ENCODE measurements at regions not wholly inside any gene's neighbourhood (a gene's known extent, or its start where the extent isn't known, plus 50 kb on each side); places are given as distances from the start of the nearest gene placed in this dataset.

GRCh38 chr2:234171666-234172065, 121.2 kb downstream of the SPP2 start:
- TF ChIP-seq CTCF (conservative IDR thresholded peaks at IDR 0.05 in 1 of 2, IDR thresholded peaks at IDR 0.05 in 1 of 2; ENCODE audit: extremely low read depth in 1 of 2, insufficient read depth in 1 of 2, low read depth in 1 of 2, low read length in 2 of 2), result no peak
- TF ChIP-seq EZH2 (IDR thresholded peaks at IDR 0.05; ENCODE audit: borderline replicate concordance, low read length), result no peak
